ENCODE measurements at regions not wholly inside any gene's neighbourhood (a gene's known extent, or its start where the extent isn't known, plus 50 kb on each side); places are given as distances from the start of the nearest gene placed in this dataset.

GRCh38 chr20:24751551-24751950 is 197.5 kb upstream of the CST7 start:
- TF ChIP-seq CTCF (conservative IDR thresholded peaks at IDR 0.05 in 1 of 2, IDR thresholded peaks at IDR 0.05 in 1 of 2; ENCODE audit: extremely low read depth in 1 of 2, insufficient read depth in 1 of 2, low read depth in 1 of 2, low read length in 2 of 2) (no peak), EZH2 (IDR thresholded peaks at IDR 0.05; ENCODE audit: borderline replicate concordance, low read length) (no peak)
